GM23338 (cell line): ENCODE measurements at regions not wholly inside any gene's neighbourhood (a gene's known extent, or its start where the extent isn't known, plus 50 kb on each side); places are given as distances from the start of the nearest gene placed in this dataset.

Experiments
- ATAC-seq: fragments of 200-7000 bp; cut with Tn5 transposase; 3 replicates; pipeline ENCODE4 v1.9.1; 2020
- DNase-seq: peaks from one replicate; pipeline ENCODE4 v3.0.0-alpha.2; 2015; ENCODE audit warnings: low spot score
- H2AFZ ChIP-seq: fragments of 200-600 bp; sonication (generic); 2 replicates; pipeline ENCODE4 v1.8.0; 2016; ENCODE audit warnings: antibody characterized with exemption, mild to moderate bottlenecking, moderate library complexity
- H3F3A ChIP-seq: fragments of 200-600 bp; sonication (generic); replicated peaks from 2 replicates; pipeline ENCODE4 v1.8.0; 2017; ENCODE audit warnings: antibody characterized with exemption, mixed run types, low read depth
- H3K27ac ChIP-seq: fragments of 200-600 bp; sonication (generic); 2 replicates; pipeline ENCODE4 v1.6.1; 2016; ENCODE audit warnings: low read depth
- H3K27me3 ChIP-seq: fragments of 200-600 bp; sonication (generic); 2 replicates; pipeline ENCODE4 v1.8.0; 2016; ENCODE audit warnings: mild to moderate bottlenecking, mixed run types, moderate library complexity; ENCODE audit not compliant: insufficient read depth
- H3K36me3 ChIP-seq: fragments of 200-600 bp; sonication (generic); 2 replicates; pipeline ENCODE4 v1.8.0; 2016; ENCODE audit warnings: mild to moderate bottlenecking; ENCODE audit not compliant: insufficient read depth
- H3K4me1 ChIP-seq: fragments of 200-600 bp; sonication (generic); 2 replicates; pipeline ENCODE4 v1.8.0; 2016; ENCODE audit warnings: mild to moderate bottlenecking, moderate library complexity; ENCODE audit not compliant: insufficient read depth
- H3K4me2 ChIP-seq: fragments of 200-600 bp; sonication (generic); 2 replicates; pipeline ENCODE4 v1.7.1; 2017; ENCODE audit warnings: mixed run types
- H3K4me3 ChIP-seq: fragments of 200-600 bp; sonication (generic); 2 replicates; pipeline ENCODE4 v1.6.1; 2016; ENCODE audit warnings: mixed run types
- H3K79me2 ChIP-seq: fragments of 200-600 bp; sonication (generic); replicated peaks from 2 replicates; pipeline ENCODE4 v1.8.0; 2017; ENCODE audit warnings: mild to moderate bottlenecking; ENCODE audit not compliant: insufficient read depth
- H3K9me2 ChIP-seq: fragments of 200-600 bp; sonication (generic); 2 replicates; pipeline ENCODE4 v1.8.0; 2017; ENCODE audit not compliant: insufficient read depth
- H4K20me1 ChIP-seq: fragments of 200-600 bp; sonication (generic); replicated peaks from 2 replicates; pipeline ENCODE4 v1.8.0; 2017; ENCODE audit warnings: mild to moderate bottlenecking; ENCODE audit not compliant: insufficient read depth
- H3K27ac Mint-ChIP-seq: 2 replicates; pipeline ENCODE4 v1.8.0; 2020; ENCODE audit warnings: inconsistent platforms, mild to moderate bottlenecking, moderate library complexity, mixed read lengths
- H3K27me3 Mint-ChIP-seq: 3 replicates; pipeline ENCODE4 v1.8.0; 2022; ENCODE audit warnings: low read depth, mild to moderate bottlenecking, moderate library complexity, mixed read lengths, inconsistent platforms; ENCODE audit not compliant: insufficient read depth, poor library complexity
- H3K36me3 Mint-ChIP-seq: 3 replicates; pipeline ENCODE4 v1.8.0; 2021; ENCODE audit warnings: low read depth, mild to moderate bottlenecking, inconsistent platforms, moderate library complexity, mixed read lengths
- H3K4me1 Mint-ChIP-seq: 3 replicates; pipeline ENCODE4 v1.8.0; 2020; ENCODE audit warnings: mild to moderate bottlenecking, inconsistent platforms, mixed read lengths
- H3K4me3 Mint-ChIP-seq: 3 replicates; pipeline ENCODE4 v1.8.0; 2021; ENCODE audit warnings: moderate library complexity, mild to moderate bottlenecking, inconsistent platforms, mixed read lengths
- H3K9me3 Mint-ChIP-seq: 3 replicates; pipeline ENCODE4 v1.8.0; 2020; ENCODE audit warnings: moderate library complexity, mild to moderate bottlenecking, inconsistent platforms, mixed read lengths
- CREB1 ChIP-seq: fragments of 250-450 bp; sonication (Bioruptor Pico); IDR thresholded peaks from 2 replicates; pipeline ENCODE4 v1.5.0; 2020; ENCODE audit warnings: low read depth, mild to moderate bottlenecking, moderate library complexity
- CTCF ChIP-seq, 2 experiments: fragments of 200-600 bp in 1 of 2; sonication (generic) in 1 of 2; conservative IDR thresholded peaks; 2 replicates each; pipeline versions ENCODE4 v1.5.1 to v1.6.1; 2016 to 2017; ENCODE audit warnings: antibody characterized with exemption in 2 of 2, low read depth in 2 of 2, mild to moderate bottlenecking in 2 of 2, moderate library complexity in 1 of 2
- ETS1 ChIP-seq: IDR thresholded peaks from 2 replicates; pipeline ENCODE4 v1.6.1; 2016; ENCODE audit warnings: antibody characterized with exemption
- EZH2 ChIP-seq: fragments of 200-600 bp; sonication (generic); IDR thresholded peaks from one replicate; pipeline ENCODE4 v1.8.0; 2017; ENCODE audit warnings: antibody characterized with exemption, mild to moderate bottlenecking, low read depth; ENCODE audit not compliant: unreplicated experiment
- EZH2phosphoT487 ChIP-seq: fragments of 200-600 bp; sonication (generic); IDR thresholded peaks from one replicate; pipeline ENCODE4 v1.8.1; 2018; ENCODE audit warnings: antibody characterized with exemption; ENCODE audit not compliant: unreplicated experiment
- JUNB ChIP-seq: IDR thresholded peaks from one replicate; pipeline ENCODE4 v1.6.1; 2016; ENCODE audit warnings: antibody characterized with exemption; ENCODE audit not compliant: unreplicated experiment
- NANOG ChIP-seq: IDR thresholded peaks from 2 replicates; pipeline ENCODE4 v1.6.1; 2016; ENCODE audit warnings: antibody characterized with exemption, borderline replicate concordance
- POLR2AphosphoS5 ChIP-seq: IDR thresholded peaks from 2 replicates; pipeline ENCODE4 v1.6.1; 2016; ENCODE audit warnings: antibody characterized with exemption, low read depth
- REST ChIP-seq: IDR thresholded peaks from one replicate; pipeline ENCODE4 v1.6.1; 2018; ENCODE audit warnings: antibody characterized with exemption; ENCODE audit not compliant: unreplicated experiment
- STAT1 ChIP-seq: IDR thresholded peaks from one replicate; pipeline ENCODE4 v1.6.1; 2016; ENCODE audit warnings: antibody characterized with exemption; ENCODE audit not compliant: unreplicated experiment
- ZNF114 ChIP-seq: fragments of 250-450 bp; sonication (Bioruptor Pico); IDR thresholded peaks from 2 replicates; pipeline ENCODE4 v1.5.0; 2020; ENCODE audit warnings: mild to moderate bottlenecking, moderate library complexity
- ZNF331 ChIP-seq: fragments of 250-450 bp; sonication (Bioruptor Pico); IDR thresholded peaks from 2 replicates; pipeline ENCODE4 v1.5.0; 2020; ENCODE audit warnings: low read depth, mild to moderate bottlenecking, moderate library complexity
- ZNF462 ChIP-seq: fragments of 250-450 bp; sonication (Bioruptor Pico); IDR thresholded peaks from 2 replicates; pipeline ENCODE4 v1.5.0; 2020; ENCODE audit warnings: mild to moderate bottlenecking, moderate library complexity

- Mint-ChIP-seq H3K27ac (no peak overlapping the region), H3K4me3 (no peak overlapping the region), H3K27me3 (peaks cover 14% of the 10 kb centered on the region), H3K4me1 (peaks cover 33% of the 10 kb centered on the region), H3K9me3 (peaks cover 2% of the 10 kb centered on the region), H3K36me3 (no peaks in the 10 kb centered on the region)
- Histone ChIP-seq H3K9me2 (peaks cover 3% of the 10 kb centered on the region; the same call in 1 of the 2 replicates), H3F3A (0 out of 2 replicates have a peak, but pooled peaks cover 3% of the 10 kb centered on the region), H3K79me2 (no peaks in the 10 kb centered on the region), H3K27me3 (no peaks in the 10 kb centered on the region), H2AFZ (no peak overlapping the region; the same call in 1 of the 2 replicates), H3K4me3 (no peak overlapping the region), H3K4me2 (no peak overlapping the region), H3K4me1 (peaks cover 11% of the 10 kb centered on the region), H3K36me3 (no peaks in the 10 kb centered on the region; the same call in 1 of the 2 replicates), H4K20me1 (no peaks in the 10 kb centered on the region), H3K27ac (no peak overlapping the region)
- ATAC-seq (no peak), DNase-seq (no peak)
- TF ChIP-seq REST (no peak), EZH2phosphoT487 (no peak), STAT1 (no peak), POLR2AphosphoS5 (no peak), ZNF114 (CRISPR knock-in tag) (no peak), EZH2 (no peak), JUNB (no peak), NANOG (no peak), ZNF462 (CRISPR knock-in tag) (no peak), CREB1 (no peak), CTCF (conservative IDR thresholded peaks at IDR 0.05; ENCODE audit: low read depth in 2 of 2) (no peak), ETS1 (no peak), ZNF331 (CRISPR knock-in tag) (no peak)
These were observed 175.8 kb upstream of the PPP2R2D start for GRCh38 chr10:131724891-131725580.
